Ascending aorta (tissue), 2 donors: ENCODE measurements at regions not wholly inside any gene's neighbourhood (a gene's known extent, or its start where the extent isn't known, plus 50 kb on each side); places are given as distances from the start of the nearest gene placed in this dataset.

Experiments used
- DNase-seq, 2 donors: peaks; one replicate each; pipeline ENCODE4 v3.0.0-alpha.2; 2019; ENCODE audit warnings: low spot score in 2 of 2
- H3K27ac ChIP-seq, 2 donors: fragments of 200-600 bp; sonication (generic); one replicate each; pipeline ENCODE4 v1.5.1; 2016 to 2017; ENCODE audit warnings: mild to moderate bottlenecking in 1 of 2
- H3K27me3 ChIP-seq: fragments of 200-600 bp; sonication (generic); one replicate; pipeline ENCODE4 v1.5.1; 2017
- H3K36me3 ChIP-seq, 2 donors: fragments of 200-600 bp; sonication (generic); one replicate each; pipeline ENCODE4 v1.5.1; 2016
- H3K4me1 ChIP-seq, 2 donors: fragments of 200-600 bp; sonication (generic); one replicate each; pipeline ENCODE4 v1.5.1; 2016 to 2017; ENCODE audit warnings: mild to moderate bottlenecking in 1 of 2
- H3K4me3 ChIP-seq, 2 donors: fragments of 200-600 bp; sonication (generic); one replicate each; pipeline ENCODE4 v1.5.1; 2016 to 2017; ENCODE audit warnings: mild to moderate bottlenecking in 1 of 2
- H3K9me3 ChIP-seq, 2 donors: fragments of 200-600 bp; sonication (generic); one replicate each; pipeline ENCODE4 v1.5.1; 2016
- CTCF ChIP-seq, 3 experiments: fragments of 200-600 bp in 2 of 3; fragments of 450-650 bp in 1 of 3; sonication (generic) in 2 of 3; IDR thresholded peaks; one replicate each; pipeline ENCODE4 v1.5.1; 2016 to 2019; ENCODE audit warnings: antibody characterized with exemption in 3 of 3, mild to moderate bottlenecking in 1 of 3, moderate library complexity in 1 of 3
- intact Hi-C: fragments of 100-400 bp; cut with DNase I; formaldehyde crosslinking; loops from one replicate; pipeline ENCODE4 v1.15.1; 2023

GRCh38 chr10:43973801-43974200 is 325.1 kb upstream of the ZNF32 start:
- no peaks in the 10 kb centered on the region for H3K36me3 ChIP-seq
- no peak overlapping the region for H3K27ac ChIP-seq
- no peaks in the 10 kb centered on the region for H3K9me3 ChIP-seq
- DNase-seq = no peak
- no peaks in the 10 kb centered on the region for H3K27me3 ChIP-seq
- no peak overlapping the region for H3K4me3 ChIP-seq
- H3K4me1 ChIP-seq = no peaks in the 10 kb centered on the region
- intact Hi-C loops = no loop called here
- TF ChIP-seq CTCF (IDR thresholded peaks at IDR 0.05) = no peak

DNA sequence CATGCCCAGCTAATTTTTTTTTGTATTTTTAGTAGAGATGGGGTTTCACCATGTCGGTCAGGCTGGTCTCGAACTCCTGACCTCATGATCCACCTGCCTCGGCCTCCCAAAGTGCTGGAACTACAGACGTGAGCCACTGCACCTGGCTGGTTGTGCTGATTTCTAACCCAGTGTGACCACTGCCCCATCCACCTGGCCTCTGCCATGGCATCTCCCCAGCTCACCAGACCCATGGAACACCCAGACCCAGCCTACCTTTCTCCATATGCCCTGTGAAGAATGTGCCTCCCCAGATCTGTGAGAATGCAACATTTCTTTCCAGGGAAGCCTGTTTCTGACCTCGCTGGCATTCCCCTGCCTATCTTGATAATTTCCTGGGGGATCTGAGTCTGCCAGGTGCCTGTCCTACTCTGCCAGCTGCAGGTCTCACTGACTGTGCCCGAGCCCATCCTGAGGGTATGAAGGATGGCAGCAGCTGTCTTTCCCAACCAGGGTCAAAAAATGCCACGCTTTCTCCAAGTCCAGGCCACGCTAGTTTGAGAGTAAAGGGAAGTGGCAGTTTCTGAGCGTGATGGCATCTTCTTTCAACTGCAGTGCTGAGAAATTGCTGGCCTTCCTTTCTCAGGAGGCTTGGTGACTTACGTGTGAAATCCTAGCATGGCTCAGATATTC is 324.4 kb upstream of the ZNF32 start:
- Histone ChIP-seq H3K9me3 (no peaks in the 10 kb centered on the region), H3K36me3 (no peaks in the 10 kb centered on the region), H3K4me3 (no peak overlapping the region), H3K27ac (no peak overlapping the region), H3K27me3 (no peaks in the 10 kb centered on the region), H3K4me1 (no peaks in the 10 kb centered on the region)
- no peak for DNase-seq
- intact Hi-C loops = no loop called here
- no peak for TF ChIP-seq CTCF (IDR thresholded peaks at IDR 0.05)

DNA sequence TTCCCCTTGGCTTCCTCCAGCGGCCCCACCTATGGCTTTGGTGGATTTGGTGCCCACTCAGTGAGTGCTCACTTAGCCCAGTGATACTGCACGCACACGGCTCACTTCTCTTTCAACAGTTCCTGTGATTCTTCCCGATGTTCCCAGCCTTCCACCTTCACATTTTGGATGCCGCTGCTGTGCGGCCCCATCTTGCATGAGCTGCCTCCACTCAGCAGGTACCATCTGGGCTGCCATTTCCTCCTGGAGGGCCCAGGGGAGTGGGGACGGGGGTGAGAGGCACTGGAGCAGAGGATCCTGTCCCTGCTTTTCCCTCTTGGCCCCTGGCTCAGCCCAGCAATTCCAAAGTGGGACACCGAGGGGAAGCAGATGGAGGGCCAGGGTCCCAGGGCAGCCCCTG is 323.3 kb upstream of the ZNF32 start:
- Histone ChIP-seq H3K4me3 (no peak overlapping the region), H3K9me3 (no peaks in the 10 kb centered on the region), H3K4me1 (no peaks in the 10 kb centered on the region), H3K27me3 (no peaks in the 10 kb centered on the region), H3K27ac (no peak overlapping the region), H3K36me3 (no peaks in the 10 kb centered on the region)
- no peak for TF ChIP-seq CTCF (IDR thresholded peaks at IDR 0.05)
- DNase-seq = no peak
- intact Hi-C loops = no loop called here

DNA sequence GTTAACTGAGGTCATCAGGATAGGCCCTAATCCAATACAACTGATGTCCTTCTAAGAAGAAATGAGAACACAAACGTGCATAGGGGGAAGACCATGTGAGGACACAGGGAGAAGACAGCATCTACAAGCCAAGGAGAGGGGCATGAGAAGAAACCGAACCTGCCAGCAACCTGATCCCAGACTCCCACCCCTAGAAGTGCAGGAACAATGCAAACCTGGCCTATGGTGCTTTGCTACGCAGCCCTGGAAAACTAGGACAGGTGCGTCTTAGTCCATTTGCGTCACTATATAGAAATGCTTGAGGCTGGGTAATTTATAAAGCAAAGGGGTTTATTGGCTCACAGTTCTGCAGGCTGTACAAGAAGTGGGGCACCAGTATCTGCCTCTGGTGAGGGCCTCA is 322.6 kb upstream of the ZNF32 start:
- no peak for TF ChIP-seq CTCF (IDR thresholded peaks at IDR 0.05)
- Histone ChIP-seq H3K9me3 (no peaks in the 10 kb centered on the region), H3K4me1 (peaks cover 0 to 3% of the 10 kb centered on the region in 2 donors), H3K27ac (no peak overlapping the region), H3K4me3 (no peak overlapping the region), H3K36me3 (no peaks in the 10 kb centered on the region), H3K27me3 (no peaks in the 10 kb centered on the region)
- intact Hi-C loops = no loop called here
- no peak for DNase-seq

- peaks cover 0 to 9% of the 10 kb centered on the region in 2 donors for H3K4me1 ChIP-seq
- no peak overlapping the region for H3K4me3 ChIP-seq
- TF ChIP-seq CTCF (IDR thresholded peaks at IDR 0.05) = no peak
- H3K27me3 ChIP-seq = no peaks in the 10 kb centered on the region
- no peaks in the 10 kb centered on the region for H3K9me3 ChIP-seq
- no peak overlapping the region for H3K27ac ChIP-seq
- DNase-seq = no peak
- intact Hi-C loops = no loop called here
- no peaks in the 10 kb centered on the region for H3K36me3 ChIP-seq
Measured at GRCh38 chr10:43970717-43971116, 322.0 kb upstream of the ZNF32 start.
